ENCODE measurements at regions not wholly inside any gene's neighbourhood (a gene's known extent, or its start where the extent isn't known, plus 50 kb on each side); places are given as distances from the start of the nearest gene placed in this dataset.

DNA sequence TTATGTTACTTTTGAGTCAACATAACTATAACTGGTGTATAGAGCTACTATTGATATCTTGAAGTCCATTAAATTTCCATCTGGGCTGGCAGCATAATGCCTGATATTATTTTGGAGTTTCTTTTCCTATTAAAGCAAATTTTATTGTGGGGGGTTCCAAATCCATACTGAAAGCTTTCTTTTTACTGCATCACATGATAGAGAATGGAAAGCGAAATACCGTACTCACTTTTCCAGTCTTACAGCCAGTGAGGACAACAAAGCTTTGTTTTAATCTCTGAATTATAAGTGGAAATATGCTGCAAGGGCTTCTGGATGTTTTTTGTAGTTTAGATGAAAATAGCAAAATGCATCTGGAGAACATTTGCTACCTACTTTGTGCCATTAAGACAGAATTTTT, 477.5 kb upstream of the SEMA3D start:
- H3K36me3 ChIP-seq (ENCODE audit: insufficient read depth, low read length), result no peaks in the 10 kb centered on the region
- no peak for ATAC-seq (ENCODE audit: poor library complexity)
- H3K27ac ChIP-seq (ENCODE audit: low read depth in 1 of 2, low read length in 2 of 2), result no peak overlapping the region
- Mint-ChIP-seq H3K36me3 (ENCODE audit: low read depth) (no peaks in the 10 kb centered on the region), H3K4me1 (ENCODE audit: low read depth) (no peaks in the 10 kb centered on the region), H3K9me3 (peaks cover 2% of the 10 kb centered on the region), H3K27ac (no peak overlapping the region), H3K4me3 (no peak overlapping the region), H3K27me3 (no peaks in the 10 kb centered on the region)
- intact Hi-C loops (cut with DNase I, micrococcal nuclease), result no loop called here
- no peaks in the 10 kb centered on the region for H3K9me3 ChIP-seq (ENCODE audit: control insufficient read depth in 1 of 2, insufficient read depth in 1 of 2, low read length in 2 of 2)
- no peak overlapping the region for H3K4me3 ChIP-seq (ENCODE audit: low read length)
- H3K4me1 ChIP-seq (ENCODE audit: insufficient read depth, low read length), result no peaks in the 10 kb centered on the region
- no peaks in the 10 kb centered on the region for H3K27me3 ChIP-seq (ENCODE audit: control insufficient read depth in 1 of 2, insufficient read depth in 2 of 2, low read length in 2 of 2)
- DNase-seq, result no peak
- TF ChIP-seq, protein P1, sequence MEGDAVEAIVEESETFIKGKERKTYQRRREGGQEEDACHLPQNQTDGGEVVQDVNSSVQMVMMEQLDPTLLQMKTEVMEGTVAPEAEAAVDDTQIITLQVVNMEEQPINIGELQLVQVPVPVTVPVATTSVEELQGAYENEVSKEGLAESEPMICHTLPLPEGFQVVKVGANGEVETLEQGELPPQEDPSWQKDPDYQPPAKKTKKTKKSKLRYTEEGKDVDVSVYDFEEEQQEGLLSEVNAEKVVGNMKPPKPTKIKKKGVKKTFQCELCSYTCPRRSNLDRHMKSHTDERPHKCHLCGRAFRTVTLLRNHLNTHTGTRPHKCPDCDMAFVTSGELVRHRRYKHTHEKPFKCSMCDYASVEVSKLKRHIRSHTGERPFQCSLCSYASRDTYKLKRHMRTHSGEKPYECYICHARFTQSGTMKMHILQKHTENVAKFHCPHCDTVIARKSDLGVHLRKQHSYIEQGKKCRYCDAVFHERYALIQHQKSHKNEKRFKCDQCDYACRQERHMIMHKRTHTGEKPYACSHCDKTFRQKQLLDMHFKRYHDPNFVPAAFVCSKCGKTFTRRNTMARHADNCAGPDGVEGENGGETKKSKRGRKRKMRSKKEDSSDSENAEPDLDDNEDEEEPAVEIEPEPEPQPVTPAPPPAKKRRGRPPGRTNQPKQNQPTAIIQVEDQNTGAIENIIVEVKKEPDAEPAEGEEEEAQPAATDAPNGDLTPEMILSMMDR (IDR thresholded peaks at IDR 0.05), result no peak
- POLR2A ChIA-PET, result no interaction called here
- CTCF ChIA-PET, result no interaction called here

DNA sequence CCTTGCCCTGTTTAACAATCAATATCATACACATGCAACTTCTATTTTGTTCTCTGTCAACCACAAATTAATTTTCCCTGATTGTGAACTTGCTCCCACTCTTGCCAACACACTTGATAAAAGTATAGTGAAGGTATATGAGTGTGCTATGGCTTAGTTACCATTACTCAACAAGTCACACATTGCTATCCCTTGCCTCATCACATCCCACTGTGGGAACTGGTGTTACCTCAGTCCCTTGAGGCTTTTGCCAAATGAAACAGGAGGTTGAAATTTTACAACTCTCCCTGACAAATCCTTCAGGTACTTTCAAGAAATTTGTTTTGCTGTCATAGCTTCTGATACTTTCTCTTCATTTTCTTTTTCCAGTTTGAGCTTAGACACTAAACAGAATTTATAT, 472.5 kb upstream of the SEMA3D start:
- intact Hi-C loops (cut with DNase I, micrococcal nuclease), result no loop called here
- no peaks in the 10 kb centered on the region for H3K4me1 ChIP-seq (ENCODE audit: insufficient read depth, low read length)
- no peak for ATAC-seq (ENCODE audit: poor library complexity)
- Mint-ChIP-seq H3K9me3 (peaks cover 3% of the 10 kb centered on the region), H3K27ac (no peak overlapping the region), H3K4me3 (no peak overlapping the region), H3K36me3 (ENCODE audit: low read depth) (no peaks in the 10 kb centered on the region), H3K4me1 (ENCODE audit: low read depth) (no peaks in the 10 kb centered on the region), H3K27me3 (no peaks in the 10 kb centered on the region)
- POLR2A ChIA-PET, result no interaction called here
- no peak for DNase-seq
- CTCF ChIA-PET, result no interaction called here
- no peak overlapping the region for H3K27ac ChIP-seq (ENCODE audit: low read depth in 1 of 2, low read length in 2 of 2)
- TF ChIP-seq, protein P1 (IDR thresholded peaks at IDR 0.05), result no peak
- no peak overlapping the region for H3K4me3 ChIP-seq (ENCODE audit: low read length)
- no peaks in the 10 kb centered on the region for H3K36me3 ChIP-seq (ENCODE audit: insufficient read depth, low read length)
- H3K9me3 ChIP-seq (ENCODE audit: control insufficient read depth in 1 of 2, insufficient read depth in 1 of 2, low read length in 2 of 2), result no peaks in the 10 kb centered on the region
- H3K27me3 ChIP-seq (ENCODE audit: control insufficient read depth in 1 of 2, insufficient read depth in 2 of 2, low read length in 2 of 2), result no peaks in the 10 kb centered on the region

DNA sequence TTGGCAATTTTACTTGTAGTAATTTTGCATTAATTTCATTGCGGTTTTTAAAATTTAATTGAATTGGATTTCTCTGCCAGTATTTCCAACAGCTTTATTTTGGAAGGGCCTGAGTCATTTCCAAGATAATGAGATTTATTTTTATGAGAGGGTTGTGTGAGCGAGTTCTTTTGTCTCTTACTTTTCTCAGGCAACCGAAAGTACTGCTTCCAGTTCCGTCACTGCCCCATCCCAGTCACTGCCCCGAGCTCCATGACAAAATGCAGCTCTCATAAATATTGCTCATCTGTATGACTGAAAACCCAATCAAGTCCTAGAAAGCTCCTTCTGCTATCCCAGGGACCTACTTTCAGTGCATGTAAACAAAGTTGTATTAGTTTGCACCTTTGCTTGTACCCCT, 468.4 kb upstream of the SEMA3D start:
- H3K36me3 ChIP-seq (ENCODE audit: insufficient read depth, low read length), result no peaks in the 10 kb centered on the region
- TF ChIP-seq, protein P1 (IDR thresholded peaks at IDR 0.05), result no peak
- H3K4me1 ChIP-seq (ENCODE audit: insufficient read depth, low read length), result no peaks in the 10 kb centered on the region
- DNase-seq (no peak), ATAC-seq (ENCODE audit: poor library complexity) (no peak)
- H3K27me3 Mint-ChIP-seq, result no peaks in the 10 kb centered on the region
- no peaks in the 10 kb centered on the region for H3K4me1 Mint-ChIP-seq (ENCODE audit: low read depth)
- H3K9me3 ChIP-seq (ENCODE audit: control insufficient read depth in 1 of 2, insufficient read depth in 1 of 2, low read length in 2 of 2), result no peaks in the 10 kb centered on the region
- intact Hi-C loops (cut with DNase I, micrococcal nuclease), result no loop called here
- H3K27me3 ChIP-seq (ENCODE audit: control insufficient read depth in 1 of 2, insufficient read depth in 2 of 2, low read length in 2 of 2), result no peaks in the 10 kb centered on the region
- H3K4me3 ChIP-seq (ENCODE audit: low read length), result no peak overlapping the region
- H3K27ac Mint-ChIP-seq, result no peak overlapping the region
- no peaks in the 10 kb centered on the region for H3K36me3 Mint-ChIP-seq (ENCODE audit: low read depth)
- H3K4me3 Mint-ChIP-seq, result no peak overlapping the region
- CTCF ChIA-PET, result no interaction called here
- no peak overlapping the region for H3K27ac ChIP-seq (ENCODE audit: low read depth in 1 of 2, low read length in 2 of 2)
- H3K9me3 Mint-ChIP-seq, result peaks cover 5% of the 10 kb centered on the region
- POLR2A ChIA-PET, result no interaction called here

All from CD4-positive, alpha-beta T cell (primary cell).